Hindlimb muscle (tissue), 1 donor: ENCODE measurements at regions not wholly inside any gene's neighbourhood (a gene's known extent, or its start where the extent isn't known, plus 50 kb on each side); places are given as distances from the start of the nearest gene placed in this dataset.

Experiments
- DNase-seq: peaks from one replicate; pipeline ENCODE4 v3.0.0-alpha.2; 2013

GRCh38 chr7:94054130-94054529 lies 50.0 kb upstream of the BET1 start:
- DNase-seq = peak; percentile 28

GRCh38 chr7:94055963-94056362 lies 51.8 kb upstream of the BET1 start:
- no peak for DNase-seq

GRCh38 chr7:94056796-94057207 lies 52.6 kb upstream of the BET1 start:
- no peak for DNase-seq

- DNase-seq = no peak
These were observed 53.8 kb upstream of the BET1 start for GRCh38 chr7:94057955-94058354.

- DNase-seq = no peak
These were observed 55.6 kb upstream of the BET1 start for GRCh38 chr7:94059746-94060145.

- no peak for DNase-seq
These were observed 56.6 kb upstream of the BET1 start for GRCh38 chr7:94060752-94061151.

GRCh38 chr7:94061326-94061725 lies 57.2 kb upstream of the BET1 start:
- no peak for DNase-seq

- no peak for DNase-seq
These were observed 58.2 kb upstream of the BET1 start for GRCh38 chr7:94062372-94062771.

- no peak for DNase-seq
These were observed 60.5 kb upstream of the BET1 start for GRCh38 chr7:94064541-94065191.

GRCh38 chr7:94067047-94067446 lies 62.9 kb upstream of the BET1 start:
- DNase-seq = no peak

GRCh38 chr7:94067506-94067905 lies 63.4 kb upstream of the BET1 start:
- DNase-seq = no peak

- DNase-seq = no peak
These were observed 65.1 kb upstream of the BET1 start for GRCh38 chr7:94069162-94069739.

GRCh38 chr7:94080551-94080950 lies 76.4 kb upstream of the BET1 start:
- DNase-seq = no peak

GRCh38 chr7:94082126-94082525 lies 78.0 kb upstream of the BET1 start:
- no peak for DNase-seq

- DNase-seq = peak; percentile 42
These were observed 83.7 kb upstream of the BET1 start for GRCh38 chr7:94087664-94088352.

GRCh38 chr7:94088560-94088959 lies 84.4 kb upstream of the BET1 start:
- no peak for DNase-seq

- no peak for DNase-seq
These were observed 85.7 kb upstream of the BET1 start for GRCh38 chr7:94089806-94090205.

- no peak for DNase-seq
These were observed 88.8 kb upstream of the BET1 start for GRCh38 chr7:94092980-94093379.

GRCh38 chr7:94094298-94094697 lies 90.1 kb upstream of the BET1 start:
- DNase-seq = no peak

- no peak for DNase-seq
These were observed 91.3 kb upstream of the BET1 start for GRCh38 chr7:94095316-94096009.

GRCh38 chr7:94099679-94100078 lies 95.5 kb upstream of the BET1 start:
- no peak for DNase-seq

- DNase-seq = no peak
These were observed 96.7 kb upstream of the BET1 start for GRCh38 chr7:94100723-94101345.

- DNase-seq = no peak
These were observed 100.1 kb upstream of the BET1 start for GRCh38 chr7:94104301-94104700.
